ENCODE measurements at regions not wholly inside any gene's neighbourhood (a gene's known extent, or its start where the extent isn't known, plus 50 kb on each side); places are given as distances from the start of the nearest gene placed in this dataset.
A peak's percentile ranks its signal among the peaks of the same experiment; 100 is the strongest.

DNA sequence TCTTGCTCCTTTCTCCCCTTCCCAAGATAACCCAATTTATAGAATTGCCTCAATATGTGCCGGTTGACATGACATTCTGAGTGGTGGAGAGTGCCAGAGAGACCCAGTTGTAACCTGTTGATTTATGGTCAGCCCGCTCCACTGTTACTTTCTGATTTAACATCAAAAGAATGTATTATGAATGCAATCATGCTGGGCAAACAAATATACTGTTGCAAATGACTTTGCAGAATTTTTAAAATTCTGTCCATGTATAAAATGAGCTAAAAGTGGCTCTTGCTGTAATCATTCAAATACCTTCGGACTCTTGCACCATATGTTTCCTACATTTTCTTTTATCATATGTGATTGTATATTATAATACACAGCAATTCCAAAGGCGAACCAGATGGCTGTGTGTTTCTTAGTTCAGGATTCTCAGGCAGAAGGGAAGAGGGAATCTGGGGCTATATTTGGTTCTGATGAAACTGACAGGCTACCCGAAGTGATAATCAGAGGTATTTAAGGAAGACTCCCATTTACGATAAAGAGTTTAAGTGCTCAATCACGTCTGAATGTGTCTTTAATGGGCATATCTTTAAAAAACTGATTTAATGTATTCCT lies 131.7 kb downstream of the CLCN4 start:
- no peak for DNase-seq (ENCODE audit: low spot score)

DNA sequence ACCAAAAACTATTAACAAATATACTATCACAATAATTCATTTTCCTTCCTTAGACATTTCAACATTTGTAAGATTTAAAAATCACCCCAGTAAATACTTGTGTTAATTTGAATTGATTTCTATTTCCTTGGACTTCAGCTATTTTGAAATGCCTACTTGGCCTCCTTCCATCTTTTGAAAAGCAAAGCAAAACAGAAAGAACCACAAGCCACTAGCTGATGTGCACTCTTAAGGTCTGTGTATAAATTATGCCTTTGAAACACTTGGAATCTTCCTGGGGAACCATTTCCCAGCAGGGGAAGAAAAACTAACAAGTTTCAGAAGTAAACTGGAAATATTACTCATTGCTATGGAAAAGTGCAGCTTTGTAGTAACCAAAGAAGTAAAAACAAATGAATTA lies 139.8 kb downstream of the CLCN4 start:
- DNase-seq (ENCODE audit: low spot score), result no peak

DNA sequence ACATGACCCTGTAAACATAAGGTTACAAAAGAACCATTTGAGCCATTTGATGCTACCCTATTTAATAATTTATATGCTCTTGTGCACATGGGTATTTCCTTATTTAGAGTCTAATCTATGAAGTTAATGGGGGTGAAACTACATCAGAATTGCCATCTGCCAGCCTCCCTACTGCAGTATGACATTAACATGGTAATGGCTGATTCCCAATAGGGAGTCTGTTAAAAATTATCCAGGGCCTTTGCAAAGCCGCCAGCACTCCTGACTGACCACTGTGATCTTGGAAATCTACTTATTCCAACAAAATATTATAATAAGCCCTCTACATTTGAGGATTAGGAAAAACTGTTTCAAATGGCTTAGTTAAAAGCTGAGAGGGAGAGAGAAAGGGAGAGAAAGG lies 153.7 kb downstream of the CLCN4 start:
- no peak for DNase-seq (ENCODE audit: low spot score)

DNA sequence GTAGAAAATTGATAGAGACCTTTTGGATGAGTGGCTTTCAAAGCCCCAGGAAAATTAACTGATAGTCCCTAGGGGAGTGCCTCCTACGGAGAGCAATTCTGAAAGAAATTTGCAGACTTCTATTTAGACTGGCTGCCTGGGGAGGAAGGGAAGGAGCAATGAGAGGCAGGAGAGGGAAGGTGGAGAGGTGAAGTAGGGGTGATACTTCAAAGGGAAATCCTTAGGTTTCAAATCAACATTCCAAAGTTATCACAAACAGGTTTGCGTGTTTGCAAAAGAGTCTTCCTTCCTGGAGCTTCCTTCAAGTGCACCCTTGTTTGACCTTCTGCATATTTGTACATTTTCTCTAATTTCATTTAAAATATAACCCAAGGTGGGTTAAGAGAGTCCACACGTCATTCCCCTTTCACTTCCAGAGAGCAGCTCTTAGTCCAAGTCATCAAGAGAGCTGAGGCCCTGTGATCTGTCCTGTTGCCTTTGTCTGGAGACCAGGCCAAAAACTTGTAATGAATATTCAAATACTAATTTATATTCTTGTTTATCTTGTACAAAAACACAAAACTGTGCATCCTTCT lies 157.8 kb downstream of the CLCN4 start:
- no peak for DNase-seq (ENCODE audit: low spot score)

DNA sequence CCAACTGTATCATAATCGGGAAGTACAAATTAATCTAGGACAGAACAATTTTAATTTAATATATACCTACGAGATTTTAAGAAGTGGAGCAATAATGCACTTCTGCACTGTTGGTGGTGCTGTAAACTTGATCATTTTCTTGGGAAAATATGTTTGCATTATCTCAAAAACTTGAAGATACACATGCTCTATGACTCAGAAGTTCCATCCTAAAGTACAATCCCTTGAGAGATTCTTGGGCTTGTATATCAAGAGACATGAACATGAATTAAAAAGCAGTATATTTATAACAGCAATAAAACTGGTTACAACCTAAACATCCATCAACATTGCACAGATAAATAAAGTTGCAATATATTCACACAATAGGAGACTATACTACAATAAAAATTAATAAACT lies 168.8 kb downstream of the CLCN4 start:
- DNase-seq (ENCODE audit: low spot score), result no peak

DNA sequence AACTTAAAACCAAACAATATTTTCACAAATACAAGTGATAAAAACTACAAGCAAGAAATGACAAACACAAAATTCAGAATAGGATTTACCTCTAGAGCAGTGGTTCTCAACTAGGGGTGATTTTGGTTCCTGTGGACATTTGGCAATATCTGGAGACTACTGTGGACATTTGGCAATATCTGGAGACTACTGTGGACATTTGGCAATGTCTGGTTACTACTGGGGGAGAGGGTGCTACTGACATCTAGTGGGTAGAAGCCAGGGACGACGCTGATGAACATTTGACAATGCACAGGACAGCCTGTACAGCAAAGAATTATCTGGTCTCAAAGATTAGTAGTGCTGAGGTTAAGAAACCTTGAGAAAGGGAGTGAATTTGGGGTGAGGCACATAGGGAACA lies 169.8 kb downstream of the CLCN4 start:
- DNase-seq (ENCODE audit: low spot score), result no peak

DNA sequence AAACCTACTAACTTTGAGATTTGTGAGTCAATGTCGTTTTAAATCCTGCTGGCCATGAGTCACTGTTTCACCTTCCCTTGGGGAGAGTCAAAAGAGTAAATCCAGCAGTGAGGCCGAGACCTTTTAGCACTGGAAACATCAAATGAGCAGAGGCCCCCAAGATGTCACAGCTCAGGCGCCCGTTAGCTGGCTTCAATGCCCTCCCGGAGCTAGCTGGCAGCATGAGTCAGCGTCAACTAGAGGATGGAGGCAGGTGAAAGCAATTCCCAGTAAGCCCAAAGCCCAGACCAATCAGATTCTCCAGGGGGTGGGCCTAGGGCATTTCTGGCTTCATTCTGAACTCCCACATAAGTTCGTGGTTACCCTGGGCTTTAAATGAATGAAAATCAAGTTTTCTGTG lies 170.9 kb downstream of the CLCN4 start:
- DNase-seq (ENCODE audit: low spot score), result no peak

DNA sequence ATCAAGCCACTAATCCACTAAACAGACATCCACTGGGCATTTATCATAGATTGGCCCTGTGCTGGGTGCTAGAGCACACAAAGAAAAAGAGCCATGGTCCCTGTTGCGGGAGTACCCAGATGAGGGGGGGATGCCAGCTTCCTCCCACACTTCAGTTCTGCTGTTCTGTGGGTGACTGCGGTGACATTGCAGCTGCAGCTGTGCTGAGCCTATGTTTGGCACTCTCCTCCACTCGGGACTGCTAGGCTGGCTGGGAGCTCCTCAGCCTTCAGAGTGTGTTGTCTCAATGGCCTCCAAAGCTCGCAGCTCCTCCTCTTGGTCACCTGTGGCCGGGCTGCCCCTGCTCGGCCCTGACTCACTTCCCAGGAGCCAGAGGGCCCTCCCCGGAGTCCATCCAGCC lies 173.2 kb downstream of the CLCN4 start:
- no peak for DNase-seq (ENCODE audit: low spot score)

DNA sequence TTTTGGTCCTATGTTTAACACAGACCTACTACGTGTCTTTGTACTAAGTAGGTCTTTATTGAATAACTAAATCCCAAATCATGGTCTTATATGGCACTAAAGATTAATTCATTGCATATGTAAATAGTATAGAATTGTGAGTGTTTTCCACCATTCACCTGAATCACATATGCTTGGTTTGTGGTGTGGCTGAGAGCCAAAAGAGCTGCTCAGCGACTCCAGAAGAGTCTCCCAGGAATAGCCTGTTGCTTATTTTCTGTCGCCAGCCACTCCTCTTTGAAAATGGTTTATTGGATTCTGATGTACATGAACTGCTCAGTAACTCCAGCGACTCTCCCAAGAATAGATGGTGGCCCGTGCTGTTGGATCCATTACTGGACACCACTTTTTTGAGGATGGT lies 184.5 kb downstream of the CLCN4 start:
- DNase-seq (ENCODE audit: low spot score), result no peak

DNA sequence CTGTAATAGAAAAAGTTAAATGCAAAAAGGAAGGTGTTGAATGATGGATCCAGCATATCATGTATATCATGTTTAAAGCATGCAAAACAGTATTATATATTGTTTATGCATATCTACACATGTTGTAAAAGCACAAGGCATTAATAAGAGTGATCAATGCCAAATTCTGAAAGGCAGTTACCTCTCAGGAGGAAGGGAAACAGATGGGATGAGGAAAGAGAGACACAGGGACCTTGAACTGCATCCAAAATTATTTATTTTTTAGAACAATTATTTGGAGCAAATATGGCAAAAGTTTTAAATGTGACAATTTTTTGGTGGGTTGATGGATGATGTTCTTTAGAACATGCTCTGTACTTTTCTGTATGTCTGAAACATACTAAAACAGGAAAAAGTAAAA lies 193.4 kb downstream of the CLCN4 start:
- DNase-seq (ENCODE audit: low spot score), result no peak

DNA sequence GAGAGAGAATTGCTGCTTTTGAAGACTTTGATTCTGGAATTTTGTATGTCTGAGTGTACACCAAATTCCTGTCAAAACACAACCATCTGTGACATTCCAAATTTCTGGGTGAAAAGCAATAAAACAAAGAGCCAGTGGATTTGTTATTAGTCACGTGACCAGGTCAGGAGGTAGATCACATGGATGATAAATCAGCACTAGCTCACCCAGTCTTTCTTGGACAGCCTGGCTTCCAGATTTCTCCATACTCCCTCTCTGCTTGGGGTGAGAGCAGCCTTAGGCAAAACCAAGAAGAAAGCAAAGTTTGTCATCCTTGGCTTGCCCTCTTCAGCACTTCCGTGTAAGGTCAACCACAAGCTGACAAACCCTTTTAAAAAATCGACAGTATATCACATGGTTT lies 194.2 kb downstream of the CLCN4 start:
- no peak for DNase-seq (ENCODE audit: low spot score)

DNA sequence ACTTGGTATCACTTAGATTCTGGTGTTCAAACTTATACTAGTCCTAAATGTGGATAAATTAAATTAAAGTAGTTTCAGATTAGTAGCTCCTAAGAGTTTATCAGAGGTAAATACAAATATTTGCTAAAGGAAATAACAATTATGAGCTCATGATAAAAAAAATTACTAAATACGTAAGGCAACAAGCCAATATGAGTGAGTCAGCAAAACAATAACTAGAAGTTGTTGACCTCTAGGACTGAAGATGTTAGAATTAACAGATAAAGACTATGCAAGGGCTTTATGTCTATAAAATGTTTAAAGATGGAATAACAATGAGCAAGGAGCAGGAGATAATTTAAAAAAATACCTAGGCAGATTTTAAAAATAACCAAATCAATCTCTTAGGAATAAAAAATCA lies 195.8 kb downstream of the CLCN4 start:
- no peak for DNase-seq (ENCODE audit: low spot score)

DNA sequence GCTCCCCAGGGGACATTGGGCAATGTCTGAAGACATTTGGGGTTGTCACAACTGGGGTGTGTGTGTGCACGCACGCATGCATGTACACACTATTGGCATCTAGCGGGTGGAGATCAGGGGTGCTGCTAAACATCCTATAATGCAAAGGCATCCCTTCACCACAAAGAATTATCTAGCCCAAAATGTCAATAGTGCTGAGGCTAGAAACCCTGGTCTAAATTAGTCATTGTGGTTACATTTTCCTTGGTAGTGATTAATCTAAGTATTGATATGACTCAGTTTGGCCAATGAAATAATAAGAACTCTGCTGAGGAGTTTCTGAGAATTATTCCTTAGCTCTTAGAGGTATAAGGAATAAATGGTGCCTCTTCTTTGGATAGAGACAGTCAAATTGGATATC lies 200.2 kb downstream of the CLCN4 start:
- DNase-seq (ENCODE audit: low spot score), result peak; percentile 47

DNA sequence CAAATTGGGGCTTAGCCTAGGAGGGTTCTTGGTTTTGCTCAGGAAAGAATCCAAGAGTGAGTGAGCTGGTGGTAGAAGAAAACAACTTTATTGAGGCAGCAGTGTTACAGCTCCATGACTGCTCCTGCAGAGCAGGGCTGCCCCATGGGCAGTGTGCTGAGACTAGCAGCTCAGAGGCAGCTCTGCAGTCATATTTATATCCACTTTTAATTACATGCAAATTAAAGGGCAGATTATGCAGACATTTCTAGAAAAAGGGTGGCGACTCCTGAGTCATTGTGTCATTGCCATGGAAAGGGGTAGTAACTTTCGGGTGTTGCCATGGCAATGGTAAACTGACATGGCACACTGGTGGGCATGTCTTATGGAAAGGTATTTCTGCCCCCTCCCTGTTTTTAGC lies 202.2 kb downstream of the CLCN4 start:
- DNase-seq (ENCODE audit: low spot score), result no peak

DNA sequence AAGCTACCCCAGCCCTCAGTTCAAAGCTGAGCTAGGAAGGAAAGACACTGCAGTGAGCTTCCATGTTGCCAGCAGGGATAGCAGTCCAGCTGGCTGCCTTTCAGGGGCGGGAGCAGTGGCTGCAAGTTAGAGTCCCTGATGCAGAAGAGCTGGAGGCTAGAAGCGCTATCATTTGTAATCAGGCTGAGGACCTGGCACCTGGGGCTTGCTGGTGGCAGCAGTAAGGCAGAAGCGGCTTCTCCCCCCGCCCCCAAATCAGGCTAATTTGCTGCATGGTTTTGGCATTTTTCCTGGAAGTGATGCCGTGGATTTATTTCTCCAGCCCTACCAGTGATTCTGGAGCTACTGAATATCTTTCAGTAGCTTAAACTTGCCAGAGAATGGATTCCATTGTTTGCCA lies 203.3 kb downstream of the CLCN4 start:
- DNase-seq (ENCODE audit: low spot score), result no peak

DNA sequence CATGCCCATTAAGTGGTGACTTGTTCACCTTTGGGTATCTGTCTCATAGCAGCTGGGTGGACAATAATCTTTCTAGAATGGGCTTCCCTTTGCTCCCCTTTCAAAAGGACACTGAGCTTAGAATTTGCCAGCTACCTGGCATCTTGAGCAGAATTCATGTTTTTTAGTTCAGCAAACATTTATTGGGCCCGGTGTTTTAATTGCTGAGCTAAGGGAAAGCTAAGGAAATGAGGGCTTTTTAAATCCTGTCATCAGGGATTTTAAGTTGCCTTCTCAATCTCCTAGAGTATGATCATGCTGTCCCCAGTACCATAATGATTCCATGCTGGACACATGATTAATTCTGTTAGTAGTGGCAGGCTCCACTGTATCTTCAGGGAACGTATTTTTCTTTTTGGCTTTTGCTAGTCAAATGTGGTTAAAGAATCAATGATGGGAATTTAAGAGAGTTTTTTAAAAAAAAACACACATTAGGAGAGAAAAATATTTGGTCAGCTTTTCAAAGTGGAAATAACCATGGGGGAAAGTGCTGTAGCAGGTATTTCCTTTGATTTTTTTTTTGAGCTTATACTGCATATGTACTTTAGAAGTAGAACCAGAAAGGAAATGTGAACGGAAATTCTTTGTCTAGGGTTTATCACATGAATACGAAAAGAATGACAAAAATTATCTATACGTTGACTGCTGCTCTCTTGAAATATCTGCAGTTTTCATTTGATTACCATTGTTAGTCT lies 208.9 kb downstream of the CLCN4 start:
- DNase-seq (ENCODE audit: low spot score), result no peak

DNA sequence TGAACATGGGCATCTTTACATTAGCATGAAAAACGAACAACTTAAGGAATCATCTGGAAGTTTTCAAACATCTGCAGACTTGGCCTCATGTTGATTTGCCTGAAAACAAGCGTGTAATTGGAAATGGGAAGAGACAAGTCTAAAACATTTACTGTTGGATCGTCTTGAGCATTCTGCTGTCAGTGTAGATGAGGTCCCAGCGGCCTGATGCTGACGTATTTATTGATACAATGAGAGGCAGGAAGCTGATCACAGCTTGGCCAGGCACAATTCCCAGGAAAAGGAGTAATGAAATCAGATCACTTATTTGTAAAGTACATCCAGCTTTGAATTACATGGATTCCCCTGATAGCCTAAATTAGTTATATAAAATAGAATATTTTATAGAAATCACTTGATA lies 210.6 kb downstream of the CLCN4 start:
- DNase-seq (ENCODE audit: low spot score), result no peak

DNA sequence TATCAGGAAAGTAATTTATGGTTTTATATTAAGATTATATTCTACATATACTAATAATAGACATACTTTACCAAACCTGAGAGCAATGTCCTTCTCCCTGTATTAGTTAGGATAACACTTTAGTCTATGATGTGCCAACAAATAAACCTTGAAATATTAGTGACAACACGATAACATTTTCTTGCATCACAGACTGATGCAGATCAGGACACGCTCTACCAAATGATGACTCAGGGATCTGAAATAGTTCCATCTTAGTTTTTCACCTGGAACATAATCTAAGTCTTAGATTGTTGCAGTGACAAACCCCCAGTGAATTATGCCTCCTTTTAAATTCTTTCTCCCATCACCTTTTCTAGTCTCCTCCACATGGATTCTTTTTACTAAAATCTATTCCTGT lies 214.2 kb downstream of the CLCN4 start:
- DNase-seq (ENCODE audit: low spot score), result no peak

DNA sequence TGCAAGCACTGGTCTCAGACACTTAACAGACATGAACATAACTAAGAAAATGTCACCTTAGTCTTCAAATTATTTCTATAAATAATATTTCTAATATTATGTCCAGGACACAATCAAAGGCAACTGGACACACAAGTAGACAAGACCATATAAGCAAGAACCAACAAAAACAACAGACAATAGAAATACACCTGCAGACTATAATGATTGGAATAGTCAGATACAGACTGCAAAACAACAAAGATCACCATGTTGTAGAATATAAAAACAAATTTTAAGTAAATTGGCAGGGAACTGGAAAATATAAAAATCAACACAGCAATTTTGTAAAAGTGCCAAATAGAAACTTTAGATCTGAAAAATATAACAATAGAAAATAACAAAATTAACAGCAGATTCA lies 220.7 kb downstream of the CLCN4 start:
- DNase-seq (ENCODE audit: low spot score), result no peak

DNA sequence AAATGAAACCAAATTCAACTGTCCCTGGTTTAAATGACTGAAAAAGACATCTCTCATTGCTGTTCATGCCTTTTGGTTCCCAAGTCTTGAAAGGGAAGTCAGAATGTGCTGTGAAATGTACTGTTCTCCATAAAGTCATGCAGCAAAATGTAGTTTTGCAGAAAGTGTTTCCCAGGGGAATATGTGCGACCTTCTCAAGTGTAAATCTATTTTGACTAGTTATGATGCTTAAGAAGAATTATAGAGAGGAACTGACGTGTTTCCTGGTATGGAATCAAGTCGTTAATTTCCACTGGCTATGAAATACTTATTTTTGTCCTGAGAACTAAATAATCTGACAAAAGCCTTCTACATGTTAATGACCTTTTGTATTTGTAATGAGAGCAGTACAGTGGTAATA lies 223.1 kb downstream of the CLCN4 start:
- no peak for DNase-seq (ENCODE audit: low spot score)

DNA sequence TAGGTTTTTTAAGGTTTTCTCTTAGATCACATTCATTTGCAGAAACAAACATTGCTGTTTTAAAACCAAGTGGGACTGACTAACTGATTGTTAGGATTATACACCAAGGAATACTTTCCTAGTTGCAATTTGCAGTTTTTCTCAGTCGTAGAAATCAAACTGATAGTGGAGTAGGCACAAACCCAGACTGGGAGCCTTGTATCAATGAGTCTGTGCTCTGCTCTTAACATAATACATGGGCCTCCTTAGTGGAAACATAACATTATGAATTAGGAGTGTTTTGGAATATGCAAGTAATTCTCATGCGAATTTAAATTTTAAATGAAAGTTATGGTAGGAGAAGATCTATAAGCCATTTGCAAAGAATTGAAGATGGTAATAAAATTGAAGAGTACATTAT lies 223.5 kb downstream of the CLCN4 start:
- DNase-seq (ENCODE audit: low spot score), result no peak

DNA sequence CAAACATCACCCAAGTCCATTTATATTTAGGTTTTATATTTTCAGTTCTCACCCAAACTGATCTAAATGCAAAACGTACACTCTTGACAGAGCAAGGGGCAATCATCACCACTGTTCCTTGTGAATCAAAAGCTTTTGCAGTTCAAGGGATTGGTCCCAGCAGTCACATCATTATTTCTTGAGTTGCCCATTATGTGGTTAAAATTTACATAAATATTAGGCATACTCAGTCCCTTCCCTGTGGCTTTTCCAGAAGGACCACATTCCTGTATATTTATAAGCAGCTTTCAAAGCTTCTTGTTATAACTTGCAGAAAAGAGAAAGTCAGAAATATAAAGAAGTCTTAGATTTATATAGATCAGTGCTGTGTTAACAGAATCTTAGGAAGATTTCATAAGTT lies 224.4 kb downstream of the CLCN4 start:
- DNase-seq (ENCODE audit: low spot score), result no peak

DNA sequence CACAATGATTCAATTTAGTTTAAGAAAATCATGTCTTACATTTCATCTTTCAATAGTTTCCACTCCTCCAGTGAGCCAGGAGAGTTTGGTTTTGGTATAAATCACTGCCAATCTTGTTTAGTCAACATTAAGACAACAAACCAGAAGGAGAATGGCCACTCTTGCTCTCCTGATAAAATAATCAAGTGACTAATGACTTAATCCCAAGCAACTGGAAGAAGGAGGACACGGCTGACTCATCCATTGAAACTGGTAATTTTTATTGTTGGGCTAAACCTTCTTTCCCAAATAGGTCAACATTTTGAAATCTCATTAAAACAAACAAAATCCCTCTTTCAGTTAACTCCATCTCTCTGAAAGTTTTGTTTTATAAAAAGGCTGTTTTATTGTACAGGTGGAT lies 230.2 kb downstream of the CLCN4 start:
- DNase-seq (ENCODE audit: low spot score), result no peak

DNA sequence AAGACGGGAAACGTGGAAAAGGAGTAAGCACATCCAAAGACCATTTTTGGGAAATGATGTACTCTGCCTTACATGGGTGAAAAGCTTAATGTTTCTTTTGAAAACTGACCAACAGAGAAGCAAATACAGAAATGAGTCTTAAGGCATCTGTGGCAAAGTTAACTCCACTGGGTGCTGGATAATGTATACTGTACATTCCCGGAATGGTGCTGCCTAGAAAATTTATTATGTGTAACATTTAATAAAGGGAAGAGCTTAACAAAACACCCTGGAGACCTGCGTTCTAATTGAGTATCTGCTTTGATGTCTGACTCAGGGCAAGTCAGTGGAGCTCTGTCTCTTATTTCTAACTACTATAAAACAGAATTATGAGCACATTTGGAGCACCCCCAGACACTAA lies 230.2 kb downstream of the MID1 start:
- no peak for DNase-seq (ENCODE audit: low spot score)
